D721Med (cell line): ENCODE measurements at regions not wholly inside any gene's neighbourhood (a gene's known extent, or its start where the extent isn't known, plus 50 kb on each side); places are given as distances from the start of the nearest gene placed in this dataset.
A peak's percentile ranks its signal among the peaks of the same experiment; 100 is the strongest.

Experiments used
- DNase-seq: peaks from one replicate; pipeline ENCODE4 v3.0.0; 2011; ENCODE audit warnings: low spot score; ENCODE audit not compliant: insufficient read length
- FAIRE-seq: peaks from 2 replicates; lab custom pipeline; 2011; peaks lifted over from hg19 to GRCh38; lab: Jason Lieb, UNC
- TF ChIP-seq, protein P1 (sequence below): IDR thresholded peaks from 2 replicates; pipeline ENCODE4 v1.5.1; 2012; ENCODE audit warnings: mild to moderate bottlenecking, control low read depth; ENCODE audit not compliant: insufficient read depth; ENCODE audit errors: missing control alignments

DNA sequence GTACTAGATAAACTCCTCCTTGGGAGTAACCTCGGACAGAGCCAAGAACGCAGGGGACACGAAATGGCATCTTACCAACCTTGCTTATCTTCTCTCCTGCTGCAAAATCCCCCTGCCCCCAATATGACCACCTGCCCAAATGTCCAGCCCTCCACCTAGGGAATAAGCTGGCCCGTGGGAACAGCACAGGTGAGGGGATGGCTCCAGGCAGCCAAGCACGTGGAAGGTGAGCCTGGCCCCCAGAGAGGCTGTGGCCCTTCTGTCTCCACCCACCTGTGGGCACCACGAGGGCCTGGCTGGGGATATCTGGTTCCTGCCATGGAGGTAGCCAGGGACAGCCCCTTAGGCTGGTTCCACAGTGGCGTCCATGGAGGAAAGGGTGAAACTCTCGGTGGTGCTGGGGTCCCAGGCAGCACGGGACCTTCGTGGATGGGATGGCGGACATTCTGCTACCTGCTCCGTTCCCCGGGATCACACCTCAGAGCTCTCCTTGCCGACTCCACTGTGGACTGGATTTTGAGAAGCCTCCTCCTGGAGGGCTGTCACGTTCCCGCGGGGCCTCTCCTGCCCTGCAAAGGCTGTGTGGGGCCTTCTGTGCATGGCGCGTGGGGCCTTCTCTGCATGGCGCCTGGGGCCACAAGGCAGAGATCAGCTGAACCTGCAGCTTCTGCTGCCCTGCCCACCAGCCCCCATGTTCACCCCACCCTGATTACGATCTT, 388.5 kb upstream of the TNRC6C start:
- DNase-seq (no peak), FAIRE-seq (no peak)
- TF ChIP-seq, protein P1, sequence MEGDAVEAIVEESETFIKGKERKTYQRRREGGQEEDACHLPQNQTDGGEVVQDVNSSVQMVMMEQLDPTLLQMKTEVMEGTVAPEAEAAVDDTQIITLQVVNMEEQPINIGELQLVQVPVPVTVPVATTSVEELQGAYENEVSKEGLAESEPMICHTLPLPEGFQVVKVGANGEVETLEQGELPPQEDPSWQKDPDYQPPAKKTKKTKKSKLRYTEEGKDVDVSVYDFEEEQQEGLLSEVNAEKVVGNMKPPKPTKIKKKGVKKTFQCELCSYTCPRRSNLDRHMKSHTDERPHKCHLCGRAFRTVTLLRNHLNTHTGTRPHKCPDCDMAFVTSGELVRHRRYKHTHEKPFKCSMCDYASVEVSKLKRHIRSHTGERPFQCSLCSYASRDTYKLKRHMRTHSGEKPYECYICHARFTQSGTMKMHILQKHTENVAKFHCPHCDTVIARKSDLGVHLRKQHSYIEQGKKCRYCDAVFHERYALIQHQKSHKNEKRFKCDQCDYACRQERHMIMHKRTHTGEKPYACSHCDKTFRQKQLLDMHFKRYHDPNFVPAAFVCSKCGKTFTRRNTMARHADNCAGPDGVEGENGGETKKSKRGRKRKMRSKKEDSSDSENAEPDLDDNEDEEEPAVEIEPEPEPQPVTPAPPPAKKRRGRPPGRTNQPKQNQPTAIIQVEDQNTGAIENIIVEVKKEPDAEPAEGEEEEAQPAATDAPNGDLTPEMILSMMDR: no peak

DNA sequence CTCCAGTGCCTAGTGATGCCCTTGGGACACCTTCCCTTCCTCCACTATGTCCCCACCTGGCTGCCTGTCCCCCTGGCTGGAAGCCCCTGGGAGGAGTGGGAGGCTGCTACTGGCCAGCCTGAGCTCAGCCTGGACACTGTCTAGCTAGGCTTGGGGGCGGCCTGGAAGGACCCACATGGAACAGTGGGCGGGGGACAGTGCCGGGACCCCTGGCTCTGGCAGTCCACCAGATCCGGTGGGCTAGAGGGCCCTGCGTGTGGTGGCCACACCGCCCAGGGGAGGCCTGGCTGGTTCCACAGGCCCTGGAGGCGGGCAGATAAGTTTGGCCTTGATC, 388.0 kb upstream of the TNRC6C start:
- FAIRE-seq: no peak
- TF ChIP-seq, protein P1: no peak

DNA sequence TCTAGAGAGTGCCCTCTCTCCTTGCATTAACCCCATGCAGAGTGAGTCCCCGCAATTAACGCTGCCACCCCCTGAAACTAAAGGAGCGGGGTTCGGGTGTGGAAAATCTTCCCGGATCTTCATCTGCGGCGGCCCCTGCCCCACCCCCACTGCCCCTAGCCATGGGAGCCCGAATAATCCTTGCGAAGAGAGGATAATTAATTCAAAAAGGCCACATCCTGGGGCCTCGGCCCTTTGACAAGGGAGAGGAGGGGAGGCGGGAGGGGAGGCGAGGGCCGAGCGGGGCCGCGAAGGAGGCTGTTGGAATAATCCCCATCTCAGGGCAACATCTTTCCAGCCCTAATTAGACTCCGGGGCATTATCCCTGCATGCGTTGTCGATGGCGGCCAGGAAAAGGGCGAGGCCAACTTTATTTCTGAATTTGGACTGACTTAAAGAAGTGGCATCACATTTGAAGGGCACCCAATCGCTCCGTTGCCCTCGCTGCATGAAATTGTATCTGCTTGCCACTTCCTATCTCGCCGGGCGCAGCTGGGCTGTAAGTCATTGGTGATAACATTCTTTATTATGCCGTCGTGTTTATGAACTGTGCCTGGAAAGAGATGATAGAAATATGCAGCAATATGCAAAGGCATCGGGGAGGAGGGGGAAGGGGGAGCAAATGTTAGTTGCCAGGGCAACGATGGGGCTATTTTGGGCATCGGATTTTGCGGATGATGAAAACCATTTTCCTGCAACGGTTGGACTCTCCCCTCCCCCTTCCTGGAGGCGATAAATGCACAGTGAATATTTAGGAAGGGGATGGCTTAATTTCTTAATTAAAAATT, 387.1 kb upstream of the TNRC6C start:
- no peak for FAIRE-seq
- peak; percentile 52 for DNase-seq
- TF ChIP-seq, protein P1: no peak

More for the DNA sequence above, 388.0 kb upstream of the TNRC6C start:
- peak; percentile 7 for DNase-seq

- TF ChIP-seq, protein P1: no peak
- FAIRE-seq: no peak
- DNase-seq: peak; percentile 43
Observed at GRCh38 chr17:77572065-77572601, 386.4 kb upstream of the TNRC6C start.

GRCh38 chr17:77572851-77573250, 385.7 kb upstream of the TNRC6C start:
- FAIRE-seq (no peak), DNase-seq (peak; percentile 10)
- TF ChIP-seq, protein P1: no peak

DNA sequence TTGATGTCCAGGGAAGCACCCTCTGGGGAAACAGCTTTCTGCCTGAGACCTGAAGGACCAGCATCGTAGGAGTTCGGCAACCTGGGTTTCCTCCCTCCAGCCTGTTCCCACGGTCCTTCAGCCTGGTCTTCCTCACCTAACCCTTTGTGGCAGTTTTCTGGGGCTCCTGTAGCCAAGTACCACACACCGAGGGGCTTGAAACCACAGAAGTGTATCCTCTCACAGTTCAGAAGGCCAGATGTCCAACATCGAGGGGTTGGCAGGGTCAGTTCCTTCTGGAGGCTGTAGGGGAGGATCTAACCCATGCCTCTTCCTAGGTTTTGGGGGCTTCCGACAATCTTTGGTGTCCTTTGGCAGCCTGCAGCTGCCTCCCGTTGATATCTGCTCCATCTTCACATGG, 381.0 kb upstream of the TNRC6C start:
- FAIRE-seq: no peak

More for the DNA sequence above, 381.0 kb upstream of the TNRC6C start:
- TF ChIP-seq, protein P1: no peak
- DNase-seq: no peak
